HG03039 (cell line): ENCODE measurements at regions not wholly inside any gene's neighbourhood (a gene's known extent, or its start where the extent isn't known, plus 50 kb on each side); places are given as distances from the start of the nearest gene placed in this dataset.
"Not testable (repeated sequence)": the region's sequence is repeated elsewhere in the genome, so short reads cannot be mapped to it uniquely, and the experiment has no call there.

Experiments used
- ATAC-seq: cut with Tn5 transposase; IDR thresholded peaks from one replicate; pipeline ENCODE4 v1.9.1; 2021; ENCODE audit warnings: mild to moderate bottlenecking, moderate library complexity; ENCODE audit not compliant: unreplicated experiment

DNA sequence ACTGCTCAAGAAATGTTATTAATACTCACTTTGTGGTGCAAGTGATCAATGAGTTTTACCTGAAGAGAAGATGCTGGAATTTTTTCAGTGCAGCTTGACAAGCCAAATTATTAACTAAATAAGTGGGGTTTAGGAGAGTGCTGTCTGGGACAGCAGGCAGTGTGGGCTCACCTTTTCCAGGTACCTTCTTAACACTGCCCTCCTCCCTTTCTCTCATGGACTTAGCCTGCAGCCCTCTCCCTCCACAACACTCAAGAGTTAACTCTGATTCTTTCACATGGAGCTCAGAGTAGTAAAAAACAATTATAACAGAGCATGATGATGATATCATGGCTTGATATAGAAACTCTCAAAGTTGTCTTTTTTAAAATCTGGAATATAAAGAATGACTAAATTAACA lies 404.8 kb upstream of the SLC30A5 start:
- no peak for ATAC-seq

DNA sequence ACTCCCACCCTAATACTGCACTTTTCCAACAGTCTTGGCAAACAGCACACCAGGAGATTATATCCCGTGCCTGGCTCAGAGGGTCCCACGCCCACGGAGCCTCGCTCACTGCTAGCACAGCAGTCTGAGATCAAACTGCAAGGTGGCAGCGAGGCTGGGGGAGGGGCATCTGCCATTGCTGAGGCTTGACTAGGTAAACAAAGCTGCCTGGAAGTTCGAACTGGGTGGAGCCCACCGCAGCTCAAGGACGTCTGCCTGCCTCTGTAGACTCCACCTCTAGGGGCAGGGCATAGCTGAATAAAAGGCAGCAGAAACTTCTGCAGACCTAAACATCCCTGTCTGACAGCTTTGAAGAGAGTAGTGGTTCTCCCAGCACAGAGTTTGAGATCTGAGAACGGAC lies 401.9 kb upstream of the SLC30A5 start:
- not testable (repeated sequence) for ATAC-seq

DNA sequence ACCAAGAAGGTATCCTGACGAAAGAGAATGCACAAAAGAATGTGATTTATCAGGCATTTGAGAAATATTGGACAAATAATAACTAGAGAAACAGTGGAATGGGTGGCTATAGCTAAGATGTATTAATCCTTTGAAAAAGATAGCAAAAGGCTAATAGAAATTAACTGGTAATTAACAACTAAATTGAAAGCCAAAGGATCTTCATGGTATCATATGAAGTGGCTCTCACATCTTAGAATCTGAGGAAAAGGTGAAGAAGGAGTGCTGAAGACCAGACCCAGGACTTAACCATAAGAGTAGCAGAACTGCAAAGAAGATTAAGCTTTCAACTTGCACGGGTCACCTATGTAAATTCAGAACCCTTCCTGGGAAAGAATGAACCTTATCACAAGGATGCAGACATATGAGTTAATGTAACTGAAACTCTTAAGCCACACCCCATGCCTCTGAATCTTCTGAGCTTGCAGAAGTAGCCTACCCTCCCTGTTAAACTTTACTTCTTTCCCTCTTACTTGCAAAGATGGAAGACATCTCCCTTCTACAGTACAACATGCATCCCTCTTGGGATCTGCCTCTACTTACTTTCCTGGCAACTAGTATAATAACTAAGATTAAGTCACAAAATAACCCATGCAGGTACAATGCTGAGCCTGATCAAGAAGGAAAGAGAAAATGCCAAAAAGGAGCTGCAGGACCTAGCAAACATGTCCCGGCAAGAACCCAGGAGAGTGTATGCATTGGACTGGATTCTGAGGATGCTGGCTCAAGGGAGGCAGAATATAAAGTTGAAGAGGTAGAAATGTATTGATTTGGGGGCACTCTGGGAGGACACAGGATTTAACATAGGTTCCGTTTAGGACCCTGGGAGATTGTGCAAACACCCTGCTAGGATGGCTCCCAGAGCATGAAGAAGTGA lies 395.5 kb upstream of the SLC30A5 start:
- no peak for ATAC-seq

GRCh38 chr5:68699966-68700365 lies 393.8 kb upstream of the SLC30A5 start:
- no peak for ATAC-seq

- ATAC-seq: no peak
These were observed 386.2 kb upstream of the SLC30A5 start for GRCh38 chr5:68707575-68707974.

DNA sequence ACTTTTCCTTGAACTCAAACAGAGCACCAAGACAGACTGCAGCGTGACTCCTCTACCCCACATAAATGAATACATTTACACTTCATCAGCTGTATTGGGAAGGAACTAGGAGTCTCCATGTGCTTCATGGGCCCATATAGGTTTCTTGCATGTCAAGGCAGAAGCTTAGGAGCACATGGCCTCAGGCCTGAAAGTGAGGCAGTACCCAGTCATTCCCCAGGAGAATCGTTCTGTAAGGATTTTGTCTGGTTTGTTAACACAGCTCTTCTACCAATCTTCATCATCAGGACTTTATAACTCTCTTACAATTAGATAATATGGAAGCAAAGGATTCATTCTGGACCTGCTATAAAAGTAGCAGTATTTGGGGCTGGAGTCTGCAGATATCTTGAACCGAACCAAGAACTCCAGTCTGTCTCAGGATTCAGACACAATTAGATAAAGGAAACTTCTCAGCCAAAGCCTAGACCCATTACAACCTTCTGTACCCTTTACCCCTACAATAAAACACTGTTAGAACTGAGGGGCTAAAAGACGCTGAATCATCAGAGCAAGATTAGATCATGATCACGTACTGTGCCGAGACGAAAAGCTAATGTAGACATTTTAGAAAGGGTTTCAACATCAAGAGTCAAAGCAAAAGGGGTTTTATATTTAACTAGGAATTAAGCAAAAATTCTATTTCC lies 385.5 kb upstream of the SLC30A5 start:
- ATAC-seq: no peak

GRCh38 chr5:68708842-68709170 lies 385.0 kb upstream of the SLC30A5 start:
- no peak for ATAC-seq

GRCh38 chr5:68709239-68709638 lies 384.6 kb upstream of the SLC30A5 start:
- ATAC-seq: no peak

GRCh38 chr5:68710514-68710913 lies 383.3 kb upstream of the SLC30A5 start:
- peak; percentile 48 for ATAC-seq

GRCh38 chr5:68711293-68712200 lies 382.3 kb upstream of the SLC30A5 start:
- ATAC-seq: peak; percentile 88

DNA sequence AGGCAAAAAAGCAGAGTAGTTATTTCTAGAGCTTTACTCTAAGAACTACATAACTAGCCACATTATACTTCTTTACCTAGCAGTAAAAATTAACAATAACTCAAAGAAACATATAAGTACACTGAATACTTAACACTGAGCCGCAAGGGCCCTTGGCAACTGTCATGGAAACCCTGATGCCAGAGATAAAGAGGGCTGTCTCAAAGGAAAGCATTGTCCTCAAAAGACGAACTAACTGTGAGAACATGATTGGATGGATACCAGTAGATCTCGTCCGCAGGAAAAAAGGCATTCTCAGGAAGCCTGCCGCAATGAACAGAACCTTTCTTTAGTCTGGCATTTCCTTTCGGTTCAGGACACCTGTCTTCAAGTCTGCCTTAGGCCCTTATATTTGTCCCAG lies 379.0 kb upstream of the SLC30A5 start:
- ATAC-seq: no peak

- no peak for ATAC-seq
These were observed 372.8 kb upstream of the SLC30A5 start for GRCh38 chr5:68720884-68721610.

DNA sequence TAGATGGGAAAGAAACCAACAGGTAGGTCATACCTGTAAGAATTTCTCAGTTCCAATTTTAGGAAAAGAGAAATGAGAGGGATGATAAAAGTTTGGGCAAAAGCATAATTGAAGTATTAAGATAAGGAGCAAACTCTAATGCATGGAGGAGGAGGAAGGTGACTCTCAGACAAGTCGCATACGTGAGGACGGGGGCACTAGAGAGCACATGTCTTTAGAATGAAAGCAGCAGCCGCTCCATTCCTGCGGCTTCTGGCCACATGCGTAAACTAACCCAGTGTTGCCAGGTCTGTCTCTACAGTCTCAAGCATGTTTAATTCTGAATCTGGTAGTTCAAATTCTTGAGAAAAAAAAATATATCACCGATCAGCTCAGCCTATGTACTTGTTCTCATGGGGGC lies 371.5 kb upstream of the SLC30A5 start:
- ATAC-seq: no peak

GRCh38 chr5:68725905-68726683 lies 367.7 kb upstream of the SLC30A5 start:
- no peak for ATAC-seq

GRCh38 chr5:68727931-68728330 lies 365.9 kb upstream of the SLC30A5 start:
- no peak for ATAC-seq

DNA sequence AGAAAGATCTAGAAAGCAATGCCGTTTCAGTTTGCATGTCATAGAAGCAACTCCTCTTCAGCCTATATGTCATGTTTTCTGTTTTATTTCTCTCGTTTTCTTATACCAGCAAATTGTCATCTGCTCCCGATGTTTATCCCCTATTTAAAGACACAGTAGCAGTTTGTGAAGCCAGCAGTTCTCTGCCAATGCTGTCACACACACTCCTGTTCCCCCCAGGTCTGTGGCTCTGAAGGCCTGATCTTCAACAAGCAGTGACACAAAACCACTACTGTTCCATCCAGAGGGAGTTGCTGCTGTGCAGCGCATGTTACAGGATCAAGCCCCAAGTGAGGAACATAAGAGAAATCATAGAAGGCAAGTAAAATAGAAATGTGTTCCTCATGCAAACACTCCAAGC lies 364.1 kb upstream of the SLC30A5 start:
- no peak for ATAC-seq

GRCh38 chr5:68730220-68730978 lies 363.4 kb upstream of the SLC30A5 start:
- no peak for ATAC-seq

DNA sequence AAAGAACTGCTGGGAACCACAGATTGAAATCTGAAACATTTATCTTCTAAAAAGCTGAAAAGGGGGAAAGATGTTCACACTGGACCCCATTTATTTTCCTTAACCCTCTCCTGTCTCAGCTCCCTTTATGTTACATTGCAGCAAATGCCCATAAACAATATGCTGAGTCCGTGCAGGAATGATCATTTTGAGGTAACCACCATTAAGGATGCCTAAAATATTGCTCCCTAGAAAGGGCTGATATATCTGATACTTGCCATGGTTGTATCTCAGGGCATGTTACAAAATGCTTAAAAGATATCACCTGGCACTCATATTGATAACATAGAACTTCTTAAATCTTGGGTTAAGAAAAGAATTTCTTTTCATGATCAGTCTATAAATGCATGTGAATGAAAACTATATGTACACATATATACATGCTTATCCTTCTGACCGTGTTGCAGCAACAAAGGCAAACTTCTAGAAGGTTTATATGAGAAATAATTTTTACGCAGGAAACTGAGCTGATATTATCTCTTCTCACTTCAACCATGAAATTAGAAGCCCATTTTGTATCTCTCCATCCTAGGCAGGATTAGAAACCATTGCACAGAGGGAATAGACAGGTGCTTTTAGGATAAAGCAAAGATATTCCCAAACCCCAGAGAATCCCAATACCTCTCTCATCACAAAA lies 362.7 kb upstream of the SLC30A5 start:
- no peak for ATAC-seq

DNA sequence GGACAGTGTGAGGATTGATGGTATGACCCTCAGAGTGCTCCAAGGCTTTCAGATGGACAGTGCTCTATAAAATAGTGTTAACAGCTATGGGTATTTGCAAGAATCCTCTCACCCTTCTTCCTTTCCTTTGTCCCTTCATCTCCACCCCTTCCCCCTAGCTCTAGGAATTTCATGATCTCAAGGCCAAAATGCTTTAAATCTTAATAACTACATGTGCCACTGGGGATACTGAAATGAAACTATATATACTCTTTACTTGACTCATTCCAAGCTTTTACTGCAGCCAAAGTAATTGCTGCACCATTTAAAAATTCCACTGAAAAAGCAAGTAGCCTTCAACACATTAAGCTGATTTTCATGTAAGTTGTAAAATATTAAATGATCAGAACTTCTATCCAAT lies 361.6 kb upstream of the SLC30A5 start:
- ATAC-seq: no peak
